ENCODE measurements at regions not wholly inside any gene's neighbourhood (a gene's known extent, or its start where the extent isn't known, plus 50 kb on each side); places are given as distances from the start of the nearest gene placed in this dataset.

DNA sequence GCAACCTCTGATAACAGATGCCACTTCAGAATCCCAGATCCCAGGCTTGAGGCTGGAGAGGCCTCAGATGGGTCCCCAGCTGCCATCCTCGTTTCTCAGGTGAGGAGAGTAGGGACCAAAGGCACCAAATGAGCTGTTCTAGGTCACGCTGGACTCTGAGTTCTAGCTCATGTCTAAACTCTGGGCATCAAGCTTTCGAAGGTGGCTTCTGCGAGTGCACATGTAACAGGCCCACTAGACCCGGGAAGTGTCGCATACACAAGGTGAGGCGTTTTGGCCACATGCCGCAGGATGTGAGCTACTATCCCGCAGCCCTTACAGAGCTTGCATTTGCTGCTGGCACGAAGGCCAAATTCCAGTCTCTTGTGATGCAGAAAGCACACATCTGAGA, 355.1 kb upstream of the SHH start:
- no peak overlapping the region for H3K4me3 ChIP-seq (replicated peaks in 1 of 2; ENCODE audit: low read depth in 2 of 2, low read length in 2 of 2)
- TF ChIP-seq, protein P1, sequence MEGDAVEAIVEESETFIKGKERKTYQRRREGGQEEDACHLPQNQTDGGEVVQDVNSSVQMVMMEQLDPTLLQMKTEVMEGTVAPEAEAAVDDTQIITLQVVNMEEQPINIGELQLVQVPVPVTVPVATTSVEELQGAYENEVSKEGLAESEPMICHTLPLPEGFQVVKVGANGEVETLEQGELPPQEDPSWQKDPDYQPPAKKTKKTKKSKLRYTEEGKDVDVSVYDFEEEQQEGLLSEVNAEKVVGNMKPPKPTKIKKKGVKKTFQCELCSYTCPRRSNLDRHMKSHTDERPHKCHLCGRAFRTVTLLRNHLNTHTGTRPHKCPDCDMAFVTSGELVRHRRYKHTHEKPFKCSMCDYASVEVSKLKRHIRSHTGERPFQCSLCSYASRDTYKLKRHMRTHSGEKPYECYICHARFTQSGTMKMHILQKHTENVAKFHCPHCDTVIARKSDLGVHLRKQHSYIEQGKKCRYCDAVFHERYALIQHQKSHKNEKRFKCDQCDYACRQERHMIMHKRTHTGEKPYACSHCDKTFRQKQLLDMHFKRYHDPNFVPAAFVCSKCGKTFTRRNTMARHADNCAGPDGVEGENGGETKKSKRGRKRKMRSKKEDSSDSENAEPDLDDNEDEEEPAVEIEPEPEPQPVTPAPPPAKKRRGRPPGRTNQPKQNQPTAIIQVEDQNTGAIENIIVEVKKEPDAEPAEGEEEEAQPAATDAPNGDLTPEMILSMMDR (IDR thresholded peaks at IDR 0.05; ENCODE audit: low read depth, low read length) = no peak
- DNase-seq (ENCODE audit: low read depth in 2 of 2) = no peak

DNA sequence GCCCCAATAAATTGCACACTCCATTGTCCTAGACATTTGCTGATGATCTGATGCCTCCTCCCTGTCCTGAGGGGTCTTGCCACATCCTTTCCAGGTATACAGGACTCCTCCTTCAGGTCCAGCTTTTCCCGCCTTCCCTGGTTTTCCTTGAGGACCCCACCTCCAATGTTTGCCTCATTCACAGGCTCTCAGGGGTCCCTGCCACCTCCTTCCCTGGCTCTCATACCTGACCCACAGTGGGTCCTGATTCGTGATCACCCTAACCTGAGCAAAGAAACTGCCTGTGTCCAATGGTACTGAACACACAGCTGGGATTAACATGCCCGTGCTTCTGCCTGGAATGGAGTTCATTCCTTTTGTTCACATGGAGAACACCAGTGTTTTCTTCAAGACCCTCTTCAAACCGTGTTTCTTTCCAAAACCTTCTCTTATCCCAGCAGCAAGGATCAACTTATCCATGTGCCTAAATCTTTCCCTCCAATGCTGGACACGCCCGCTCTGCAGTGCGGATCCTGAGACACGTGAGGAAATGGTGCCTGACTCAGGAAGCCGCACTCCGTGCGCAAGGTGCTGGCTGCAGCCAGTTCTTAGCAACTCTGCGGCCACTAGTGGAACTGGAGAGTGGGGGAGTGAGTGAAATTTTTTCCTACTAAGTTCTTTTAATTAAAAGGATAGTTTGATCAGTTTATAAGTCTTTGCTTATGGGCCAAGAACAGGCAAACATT, 354.6 kb upstream of the SHH start:
- H3K4me3 ChIP-seq (replicated peaks in 1 of 2; ENCODE audit: low read depth in 2 of 2, low read length in 2 of 2) = no peak overlapping the region
- no peak for DNase-seq (ENCODE audit: low read depth in 2 of 2)
- TF ChIP-seq, protein P1 (IDR thresholded peaks at IDR 0.05; ENCODE audit: low read depth, low read length) = no peak

DNA sequence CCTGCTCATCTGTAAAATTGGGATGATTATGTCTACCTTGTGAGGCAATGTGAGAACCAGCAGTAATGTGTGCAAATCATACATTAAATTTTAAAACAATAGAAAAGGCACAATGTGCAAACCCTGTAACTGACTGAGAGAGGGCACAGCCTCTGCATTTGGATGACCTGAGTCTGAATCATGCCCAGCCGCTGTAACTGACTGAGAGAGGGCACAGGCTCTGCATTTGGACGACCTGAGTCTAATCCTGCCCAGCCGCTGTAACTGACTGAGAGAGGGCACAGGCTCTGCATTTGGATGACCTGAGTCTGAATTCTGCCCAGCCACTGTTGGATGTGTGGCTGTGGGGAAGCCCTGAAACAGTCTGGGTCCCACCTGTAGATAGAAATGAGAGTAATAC, 351.5 kb upstream of the SHH start:
- TF ChIP-seq, protein P1 (IDR thresholded peaks at IDR 0.05; ENCODE audit: low read depth, low read length) = no peak
- no peak overlapping the region for H3K4me3 ChIP-seq (replicated peaks in 1 of 2; ENCODE audit: low read depth in 2 of 2, low read length in 2 of 2)
- DNase-seq (ENCODE audit: low read depth in 2 of 2) = no peak

DNA sequence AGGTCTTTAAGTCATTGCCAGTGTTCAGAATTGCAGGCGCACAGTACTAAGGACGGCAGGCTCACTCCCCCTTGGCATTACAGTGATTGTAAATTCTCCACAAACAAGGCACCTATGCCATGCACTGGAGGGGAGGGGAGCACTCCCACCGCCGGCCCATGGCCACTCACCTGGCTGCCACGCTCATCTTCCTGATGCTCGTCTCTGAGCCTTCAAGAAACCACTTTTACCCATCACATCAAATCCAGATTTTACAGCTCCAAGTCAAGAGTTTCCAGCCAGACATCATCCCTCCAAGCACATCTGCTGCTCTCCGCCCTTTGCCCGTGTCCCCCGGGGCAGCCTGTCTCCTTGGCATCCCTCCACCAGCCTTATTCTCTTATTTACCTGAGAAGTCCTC, 350.2 kb upstream of the SHH start:
- TF ChIP-seq, protein P1 (IDR thresholded peaks at IDR 0.05; ENCODE audit: low read depth, low read length) = no peak
- no peak for DNase-seq (ENCODE audit: low read depth in 2 of 2)
- H3K4me3 ChIP-seq (replicated peaks in 1 of 2; ENCODE audit: low read depth in 2 of 2, low read length in 2 of 2) = no peak overlapping the region

DNA sequence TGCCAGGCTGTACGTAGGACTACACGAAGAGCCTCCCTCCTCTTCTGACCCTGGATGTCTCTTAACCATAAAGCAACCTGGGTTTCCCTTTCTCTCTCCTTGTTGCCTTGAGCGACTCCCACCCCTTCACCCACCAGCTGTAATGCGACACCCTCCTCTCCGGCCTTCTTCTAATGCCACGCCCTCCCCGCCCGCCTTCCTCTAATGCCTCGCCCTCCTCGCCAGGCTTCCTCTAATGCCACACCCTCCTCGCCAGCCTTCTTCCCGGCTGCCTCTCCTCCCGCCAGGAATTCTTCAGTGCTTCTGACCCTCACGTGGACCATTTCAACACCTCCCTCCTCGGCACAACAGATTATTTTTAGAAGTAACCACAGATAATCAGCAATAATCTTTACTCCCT, 348.5 kb upstream of the SHH start:
- no peak for DNase-seq (ENCODE audit: low read depth in 2 of 2)

DNA sequence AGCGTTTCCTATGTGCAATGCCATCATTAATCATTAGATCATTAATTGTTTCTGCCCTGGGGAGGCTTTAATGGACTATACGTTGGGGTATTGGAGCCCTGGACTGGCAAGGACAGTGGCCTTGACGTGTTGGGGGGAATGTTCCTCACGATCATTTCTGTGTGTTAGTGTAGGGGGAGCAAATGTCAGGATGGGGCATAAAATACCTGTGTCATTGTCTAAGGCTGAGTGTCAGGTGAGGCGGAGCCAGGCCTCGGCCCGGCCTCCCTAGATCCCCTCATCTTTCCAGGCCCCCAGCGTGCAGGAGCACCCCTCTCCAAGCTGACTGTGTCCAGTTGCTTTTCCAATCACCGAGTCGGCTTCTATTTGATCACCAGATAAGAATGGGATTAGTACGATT, 346.4 kb upstream of the SHH start:
- H3K4me3 ChIP-seq (replicated peaks in 1 of 2; ENCODE audit: low read depth in 2 of 2, low read length in 2 of 2) = no peak overlapping the region
- DNase-seq (ENCODE audit: low read depth in 2 of 2) = no peak
- TF ChIP-seq, protein P1 (IDR thresholded peaks at IDR 0.05; ENCODE audit: low read depth, low read length) = no peak

More for the DNA sequence above, 348.5 kb upstream of the SHH start:
- no peak overlapping the region for H3K4me3 ChIP-seq (replicated peaks in 1 of 2; ENCODE audit: low read depth in 2 of 2, low read length in 2 of 2)
- TF ChIP-seq, protein P1 (IDR thresholded peaks at IDR 0.05; ENCODE audit: low read depth, low read length) = no peak

DNA sequence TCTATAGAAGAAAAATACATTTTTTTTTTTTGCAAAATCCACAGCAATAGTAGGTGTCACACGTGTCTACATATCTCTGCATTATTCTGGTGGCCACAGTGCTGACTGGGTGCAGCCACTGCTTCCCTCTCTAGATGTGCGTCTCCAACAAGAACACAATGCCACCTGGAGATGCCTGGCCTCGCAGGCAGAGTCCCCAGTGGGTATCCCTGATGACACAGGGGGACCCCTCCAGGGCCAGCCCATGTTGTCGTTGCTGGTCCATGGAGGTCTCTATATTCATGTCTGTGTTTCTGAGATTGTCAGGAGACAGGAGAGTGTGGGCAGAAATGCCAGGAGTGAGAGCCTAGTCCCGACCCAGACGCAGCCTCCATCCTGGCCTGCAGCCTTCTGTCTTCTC, 345.9 kb upstream of the SHH start:
- H3K4me3 ChIP-seq (replicated peaks in 1 of 2; ENCODE audit: low read depth in 2 of 2, low read length in 2 of 2) = no peak overlapping the region
- no peak for DNase-seq (ENCODE audit: low read depth in 2 of 2)
- TF ChIP-seq, protein P1 (IDR thresholded peaks at IDR 0.05; ENCODE audit: low read depth, low read length) = no peak
